Ovary (tissue), 7 donors: ENCODE measurements at regions not wholly inside any gene's neighbourhood (a gene's known extent, or its start where the extent isn't known, plus 50 kb on each side); places are given as distances from the start of the nearest gene placed in this dataset.

Source experiments
- DNase-seq, 5 donors: peaks; one replicate each; pipeline ENCODE4 v3.0.0-alpha.2; 2019 to 2020
- H3K27ac ChIP-seq, 2 donors: fragments of 200-600 bp; one replicate each; pipeline versions ENCODE4 v1.5.1 to v1.8.0; 2019 to 2022
- H3K27me3 ChIP-seq: fragments of 200-600 bp; one replicate; pipeline ENCODE4 v1.8.0; 2022
- H3K36me3 ChIP-seq: fragments of 200-600 bp; sonication (generic); one replicate; pipeline ENCODE4 v1.5.1; 2019
- H3K4me1 ChIP-seq: one replicate; pipeline ENCODE4 v1.8.1; 2013; ENCODE audit warnings: mild to moderate bottlenecking, moderate library complexity; ENCODE audit not compliant: insufficient read depth
- H3K4me3 ChIP-seq: fragments of 200-600 bp; sonication (generic); one replicate; pipeline ENCODE4 v1.5.1; 2017
- H3K9me3 ChIP-seq, 2 donors: fragments of 200-600 bp in 1 of 2; sonication (generic) in 1 of 2; one replicate each; pipeline versions ENCODE4 v1.5.1 to v1.8.1; 2013 to 2019; ENCODE audit warnings: mild to moderate bottlenecking in 1 of 2, moderate library complexity in 1 of 2
- CTCF ChIP-seq, 3 donors: fragments of 450-650 bp in 2 of 3; fragments of 200-600 bp in 1 of 3; IDR thresholded peaks; one replicate each; pipeline versions ENCODE4 v1.5.1 to v1.8.0; 2016 to 2022; ENCODE audit warnings: antibody characterized with exemption in 3 of 3, mild to moderate bottlenecking in 1 of 3
- EP300 ChIP-seq: sonication (generic); formaldehyde crosslinking; IDR thresholded peaks from one replicate; pipeline ENCODE4 v1.6.1; 2017; ENCODE audit warnings: antibody characterized with exemption
- POLR2A ChIP-seq: fragments of 450-650 bp; IDR thresholded peaks from one replicate; pipeline ENCODE4 v1.6.1; 2017; ENCODE audit warnings: antibody characterized with exemption, mild to moderate bottlenecking, moderate library complexity
- WGBS, 3 donors: extraction: QIAGEN DNeasy Blood & Tissue Kit in 1 of 3; methylation state at CpG; one replicate each; pipeline versions ENCODE4 v1.1.5 to v1.1.7; 2013 to 2017; 5-methylcytosine and 5-hydroxymethylcytosine counted together
- intact Hi-C, 4 donors: fragments of 100-400 bp; cut with DNase I; formaldehyde crosslinking; loops; one replicate each; pipeline versions ENCODE4 v1.11.0 to v1.15.1; 2022 to 2023
- donor health status: DM: no; HTN: no; CAD: no; lungs with moderate emphysema.
- donor health status: DM: no; HTN: no; CAD: no.
- donor health status: Bipolar disorder and iron deficiency.
- donor health status: DM: no; HTN: no; CAD: no.
- donor health status: DM: yes; HTN: yes; CAD: no.

GRCh38 chr6:9204171-9204570 is 768.8 kb upstream of the SLC35B3 start:
- no peaks in the 10 kb centered on the region for H3K9me3 ChIP-seq
- intact Hi-C loops, result no loop called here
- H3K27me3 ChIP-seq, result no peaks in the 10 kb centered on the region
- DNase-seq, result no peak
- TF ChIP-seq CTCF (IDR thresholded peaks at IDR 0.05) (no peak), EP300 (no peak), POLR2A (no peak)
- no peak overlapping the region for H3K27ac ChIP-seq
- no peaks in the 10 kb centered on the region for H3K4me1 ChIP-seq
- no peaks in the 10 kb centered on the region for H3K36me3 ChIP-seq
- H3K4me3 ChIP-seq, result no peak overlapping the region
- 55 to 71% (median 67%) methylated on average over 1 of the region's 1 CpG for WGBS, 3 donors

GRCh38 chr6:9200712-9201111 is 765.4 kb upstream of the SLC35B3 start:
- no peak for TF ChIP-seq EP300
- TF ChIP-seq POLR2A, result no peak
- no peak for TF ChIP-seq CTCF (IDR thresholded peaks at IDR 0.05)
- DNase-seq, result no peak
- H3K27me3 ChIP-seq, result no peaks in the 10 kb centered on the region
- H3K36me3 ChIP-seq, result no peaks in the 10 kb centered on the region
- no peaks in the 10 kb centered on the region for H3K4me1 ChIP-seq
- intact Hi-C loops, result no loop called here
- no peak overlapping the region for H3K4me3 ChIP-seq
- no peak overlapping the region for H3K27ac ChIP-seq
- H3K9me3 ChIP-seq, result no peaks in the 10 kb centered on the region

GRCh38 chr6:9197726-9198125 is 762.4 kb upstream of the SLC35B3 start:
- no peaks in the 10 kb centered on the region for H3K4me1 ChIP-seq
- WGBS, 3 donors, result 74 to 86% (median 80%) methylated on average over 3 of the region's 3 CpGs
- DNase-seq, result no peak

GRCh38 chr6:9195322-9195721 is 760.0 kb upstream of the SLC35B3 start:
- WGBS, 3 donors, result 45 to 57% (median 55%) methylated on average over 1 of the region's 1 CpG

More at GRCh38 chr6:9197726-9198125, 762.4 kb upstream of the SLC35B3 start:
- H3K36me3 ChIP-seq, result no peaks in the 10 kb centered on the region
- intact Hi-C loops, result no loop called here
- no peaks in the 10 kb centered on the region for H3K9me3 ChIP-seq
- H3K4me3 ChIP-seq, result no peak overlapping the region
- no peak overlapping the region for H3K27ac ChIP-seq
- no peaks in the 10 kb centered on the region for H3K27me3 ChIP-seq
- no peak for TF ChIP-seq CTCF (IDR thresholded peaks at IDR 0.05)
- no peak for TF ChIP-seq EP300

More at GRCh38 chr6:9195322-9195721, 760.0 kb upstream of the SLC35B3 start:
- H3K27me3 ChIP-seq, result no peaks in the 10 kb centered on the region
- H3K4me1 ChIP-seq, result no peaks in the 10 kb centered on the region
- TF ChIP-seq EP300 (no peak), POLR2A (no peak), CTCF (IDR thresholded peaks at IDR 0.05) (no peak)
- H3K4me3 ChIP-seq, result no peak overlapping the region
- H3K9me3 ChIP-seq, result no peaks in the 10 kb centered on the region
- intact Hi-C loops, result no loop called here
- no peak for DNase-seq
- H3K36me3 ChIP-seq, result no peaks in the 10 kb centered on the region
- no peak overlapping the region for H3K27ac ChIP-seq
